GM12878 (cell line): ENCODE measurements at regions not wholly inside any gene's neighbourhood (a gene's known extent, or its start where the extent isn't known, plus 50 kb on each side); places are given as distances from the start of the nearest gene placed in this dataset.
A peak's percentile ranks its signal among the peaks of the same experiment; 100 is the strongest.

ENCODE experiments used
- CHD2 ChIP-seq: IDR thresholded peaks from 2 replicates; pipeline ENCODE4 v1.6.1; 2011; ENCODE audit warnings: low read depth, low read length, improper control_type of control experiment, borderline replicate concordance
- HDGF ChIP-seq: fragments of 450-650 bp; IDR thresholded peaks from 2 replicates; pipeline ENCODE4 v1.6.1; 2016; ENCODE audit warnings: antibody characterized with exemption
- IKZF1 ChIP-seq: fragments of 450-650 bp; conservative IDR thresholded peaks from 2 replicates; pipeline ENCODE4 v1.6.1; 2017; ENCODE audit warnings: antibody characterized with exemption, mild to moderate bottlenecking
- IKZF2 ChIP-seq, 2 experiments: fragments of 450-650 bp; IDR thresholded peaks; 2 replicates each; pipeline ENCODE4 v1.6.1; 2017; ENCODE audit warnings: mild to moderate bottlenecking in 2 of 2, moderate library complexity in 2 of 2
- NFIC ChIP-seq: IDR thresholded peaks from 2 replicates; pipeline ENCODE4 v1.6.1; 2012; ENCODE audit warnings: low read depth, mild to moderate bottlenecking, inconsistent platforms, low read length, moderate library complexity
- PML ChIP-seq: IDR thresholded peaks from 2 replicates; pipeline ENCODE4 v1.6.1; 2012; ENCODE audit warnings: low read length, inconsistent platforms
- POLR2AphosphoS2 ChIP-seq: IDR thresholded peaks from 2 replicates; pipeline ENCODE4 v1.6.1; 2011; ENCODE audit warnings: low read depth, mild to moderate bottlenecking, low read length, improper control_type of control experiment, moderate library complexity
- SMARCA5 ChIP-seq: fragments of 450-650 bp; IDR thresholded peaks from 2 replicates; pipeline ENCODE4 v1.6.1; 2017; ENCODE audit warnings: mild to moderate bottlenecking
- SPI1 ChIP-seq: IDR thresholded peaks from 2 replicates; pipeline ENCODE4 v1.6.1; 2011; ENCODE audit warnings: low read depth, mild to moderate bottlenecking, low read length, moderate library complexity, borderline replicate concordance; ENCODE audit not compliant: insufficient read depth
- YBX1 ChIP-seq: fragments of 450-650 bp; IDR thresholded peaks from 2 replicates; pipeline ENCODE4 v1.6.1; 2016; ENCODE audit warnings: antibody characterized with exemption
- ZNF622 ChIP-seq: fragments of 450-650 bp; IDR thresholded peaks from 2 replicates; pipeline ENCODE4 v1.6.1; 2017; ENCODE audit warnings: mild to moderate bottlenecking, inconsistent platforms
- TF ChIP-seq, protein P1 (sequence below): fragments of 450-650 bp; IDR thresholded peaks from 2 replicates; pipeline ENCODE4 v1.6.1; 2016; ENCODE audit warnings: mild to moderate bottlenecking
- TF ChIP-seq, protein P2 (sequence below): fragments of 450-650 bp; formaldehyde crosslinking; IDR thresholded peaks from 2 replicates; pipeline ENCODE4 v1.5.0; 2022; ENCODE audit warnings: mild to moderate bottlenecking, missing genetic modification characterization

DNA sequence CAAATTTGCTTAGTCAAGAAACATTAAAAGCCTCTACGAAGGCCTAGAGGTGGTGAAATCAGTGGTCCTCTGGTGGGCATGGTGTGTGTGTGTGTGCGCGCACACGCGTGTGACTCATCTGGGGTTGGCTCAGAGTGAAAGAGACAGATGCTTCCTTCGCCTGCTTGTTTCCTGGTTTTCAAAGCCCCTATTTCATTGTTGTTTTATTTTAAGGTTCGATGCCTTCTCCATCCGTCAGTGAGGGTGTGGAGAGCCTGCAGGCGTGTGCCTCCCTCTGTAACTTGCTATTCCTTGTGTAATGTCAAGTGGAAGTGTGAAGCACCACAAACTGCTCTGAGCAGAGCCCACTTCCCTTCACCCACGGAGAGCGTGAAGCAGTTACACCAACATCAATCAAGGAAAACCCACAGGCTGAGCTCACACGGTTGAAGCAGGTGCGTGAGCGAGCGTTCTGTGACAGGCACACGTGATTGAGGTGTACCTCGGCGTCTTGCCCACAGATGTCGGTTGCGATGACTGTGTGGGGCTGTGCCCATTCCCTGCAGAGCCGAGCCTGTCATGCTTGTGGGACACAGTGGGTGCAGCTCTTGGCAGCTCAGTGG, 233.9 kb downstream of the PRL start (continued):
- TF ChIP-seq ZNF622 (no peak), IKZF2 (IDR thresholded peaks at IDR 0.05) (peak; percentile 84 to 88), SPI1 (peak; percentile 75), NFIC (peak; percentile 81; the same call in 1 of the 2 replicates), HDGF (0 out of 2 replicates have a peak, but pooled peaks have one; percentile 30), CHD2 (peak; percentile 65; the same call in 1 of the 2 replicates), IKZF1 (peak; percentile 87), PML (peak; percentile 77; the same call in 1 of the 2 replicates), SMARCA5 (no peak), POLR2AphosphoS2 (no peak), YBX1 (no peak)
- TF ChIP-seq, protein P1, sequence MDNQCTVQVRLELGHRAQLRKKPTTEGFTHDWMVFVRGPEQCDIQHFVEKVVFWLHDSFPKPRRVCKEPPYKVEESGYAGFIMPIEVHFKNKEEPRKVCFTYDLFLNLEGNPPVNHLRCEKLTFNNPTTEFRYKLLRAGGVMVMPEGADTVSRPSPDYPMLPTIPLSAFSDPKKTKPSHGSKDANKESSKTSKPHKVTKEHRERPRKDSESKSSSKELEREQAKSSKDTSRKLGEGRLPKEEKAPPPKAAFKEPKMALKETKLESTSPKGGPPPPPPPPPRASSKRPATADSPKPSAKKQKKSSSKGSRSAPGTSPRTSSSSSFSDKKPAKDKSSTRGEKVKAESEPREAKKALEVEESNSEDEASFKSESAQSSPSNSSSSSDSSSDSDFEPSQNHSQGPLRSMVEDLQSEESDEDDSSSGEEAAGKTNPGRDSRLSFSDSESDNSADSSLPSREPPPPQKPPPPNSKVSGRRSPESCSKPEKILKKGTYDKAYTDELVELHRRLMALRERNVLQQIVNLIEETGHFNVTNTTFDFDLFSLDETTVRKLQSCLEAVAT: 0 out of 2 replicates have a peak, but pooled peaks have one; percentile 35
- TF ChIP-seq, protein P2, sequence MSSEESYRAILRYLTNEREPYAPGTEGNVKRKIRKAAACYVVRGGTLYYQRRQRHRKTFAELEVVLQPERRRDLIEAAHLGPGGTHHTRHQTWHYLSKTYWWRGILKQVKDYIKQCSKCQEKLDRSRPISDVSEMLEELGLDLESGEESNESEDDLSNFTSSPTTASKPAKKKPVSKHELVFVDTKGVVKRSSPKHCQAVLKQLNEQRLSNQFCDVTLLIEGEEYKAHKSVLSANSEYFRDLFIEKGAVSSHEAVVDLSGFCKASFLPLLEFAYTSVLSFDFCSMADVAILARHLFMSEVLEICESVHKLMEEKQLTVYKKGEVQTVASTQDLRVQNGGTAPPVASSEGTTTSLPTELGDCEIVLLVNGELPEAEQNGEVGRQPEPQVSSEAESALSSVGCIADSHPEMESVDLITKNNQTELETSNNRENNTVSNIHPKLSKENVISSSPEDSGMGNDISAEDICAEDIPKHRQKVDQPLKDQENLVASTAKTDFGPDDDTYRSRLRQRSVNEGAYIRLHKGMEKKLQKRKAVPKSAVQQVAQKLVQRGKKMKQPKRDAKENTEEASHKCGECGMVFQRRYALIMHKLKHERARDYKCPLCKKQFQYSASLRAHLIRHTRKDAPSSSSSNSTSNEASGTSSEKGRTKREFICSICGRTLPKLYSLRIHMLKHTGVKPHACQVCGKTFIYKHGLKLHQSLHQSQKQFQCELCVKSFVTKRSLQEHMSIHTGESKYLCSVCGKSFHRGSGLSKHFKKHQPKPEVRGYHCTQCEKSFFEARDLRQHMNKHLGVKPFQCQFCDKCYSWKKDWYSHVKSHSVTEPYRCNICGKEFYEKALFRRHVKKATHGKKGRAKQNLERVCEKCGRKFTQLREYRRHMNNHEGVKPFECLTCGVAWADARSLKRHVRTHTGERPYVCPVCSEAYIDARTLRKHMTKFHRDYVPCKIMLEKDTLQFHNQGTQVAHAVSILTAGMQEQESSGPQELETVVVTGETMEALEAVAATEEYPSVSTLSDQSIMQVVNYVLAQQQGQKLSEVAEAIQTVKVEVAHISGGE (CRISPR knock-in tag): no peak
